ENCODE measurements at regions not wholly inside any gene's neighbourhood (a gene's known extent, or its start where the extent isn't known, plus 50 kb on each side); places are given as distances from the start of the nearest gene placed in this dataset.

- TF ChIP-seq TP53 (CRISPR knock-in tag; conservative IDR thresholded peaks at IDR 0.05) = no peak
- TF ChIP-seq ZNF562 (CRISPR knock-in tag; IDR thresholded peaks at IDR 0.05; ENCODE audit: borderline replicate concordance) = no peak
- no peak for TF ChIP-seq SMAD1 (CRISPR knock-in tag; IDR thresholded peaks at IDR 0.05; ENCODE audit: borderline replicate concordance, low read depth)
- no peak for TF ChIP-seq NR2C2 (CRISPR knock-in tag; IDR thresholded peaks at IDR 0.05; ENCODE audit: borderline replicate concordance)
- no peak for TF ChIP-seq ZIK1 (CRISPR knock-in tag; IDR thresholded peaks at IDR 0.05; ENCODE audit: borderline replicate concordance, low read depth)
- TF ChIP-seq ZFP36 (IDR thresholded peaks at IDR 0.05; ENCODE audit: borderline replicate concordance, low read depth, low read length, partially characterized antibody) = no peak
- TF ChIP-seq ZNF33A (CRISPR knock-in tag; IDR thresholded peaks at IDR 0.05; ENCODE audit: borderline replicate concordance) = no peak
- TF ChIP-seq FOXK2 (IDR thresholded peaks at IDR 0.05) = no peak
- no peak for TF ChIP-seq MYNN (CRISPR knock-in tag; IDR thresholded peaks at IDR 0.05; ENCODE audit: low read depth)
- TF ChIP-seq ZNF256 (CRISPR knock-in tag; conservative IDR thresholded peaks at IDR 0.05) = no peak
- TF ChIP-seq, protein P1, sequence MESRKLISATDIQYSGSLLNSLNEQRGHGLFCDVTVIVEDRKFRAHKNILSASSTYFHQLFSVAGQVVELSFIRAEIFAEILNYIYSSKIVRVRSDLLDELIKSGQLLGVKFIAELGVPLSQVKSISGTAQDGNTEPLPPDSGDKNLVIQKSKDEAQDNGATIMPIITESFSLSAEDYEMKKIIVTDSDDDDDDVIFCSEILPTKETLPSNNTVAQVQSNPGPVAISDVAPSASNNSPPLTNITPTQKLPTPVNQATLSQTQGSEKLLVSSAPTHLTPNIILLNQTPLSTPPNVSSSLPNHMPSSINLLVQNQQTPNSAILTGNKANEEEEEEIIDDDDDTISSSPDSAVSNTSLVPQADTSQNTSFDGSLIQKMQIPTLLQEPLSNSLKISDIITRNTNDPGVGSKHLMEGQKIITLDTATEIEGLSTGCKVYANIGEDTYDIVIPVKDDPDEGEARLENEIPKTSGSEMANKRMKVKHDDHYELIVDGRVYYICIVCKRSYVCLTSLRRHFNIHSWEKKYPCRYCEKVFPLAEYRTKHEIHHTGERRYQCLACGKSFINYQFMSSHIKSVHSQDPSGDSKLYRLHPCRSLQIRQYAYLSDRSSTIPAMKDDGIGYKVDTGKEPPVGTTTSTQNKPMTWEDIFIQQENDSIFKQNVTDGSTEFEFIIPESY (CRISPR knock-in tag; IDR thresholded peaks at IDR 0.05) = no peak
- TF ChIP-seq SMARCC2 (IDR thresholded peaks at IDR 0.05) = no peak
- TF ChIP-seq ZNF296 (CRISPR knock-in tag; conservative IDR thresholded peaks at IDR 0.05) = no peak
- no peak for TF ChIP-seq TEAD3 (CRISPR knock-in tag; optimal IDR thresholded peaks at IDR 0.05; ENCODE audit: borderline replicate concordance)
Measured at GRCh38 chr18:47717257-47717656, 213.2 kb downstream of the SMAD2 start.
